IMR-90 (cell line): ENCODE measurements at regions not wholly inside any gene's neighbourhood (a gene's known extent, or its start where the extent isn't known, plus 50 kb on each side); places are given as distances from the start of the nearest gene placed in this dataset.

ENCODE experiments used
- ATAC-seq: fragments of 200-7000 bp; cut with Tn5 transposase; 2 replicates; pipeline ENCODE4 v1.9.1; 2020; ENCODE audit warnings: low read depth, mild to moderate bottlenecking, moderate library complexity
- BruUV-seq: library from RNA; stranded (reverse); fragments of 400-500 nt; replicated peaks from 2 replicates; lab custom pipeline; 2021; lab: Mats Ljungman, UMichigan
- CTCF ChIA-PET: fragments of 300-600 bp; formaldehyde crosslinking; extraction: SDS; loops from one replicate; lab custom pipeline; 2021; ENCODE audit warnings: antibody characterized with exemption; lab: Yijun Ruan, JAX
- POLR2A ChIA-PET: fragments of 300-600 bp; sonication (Branson Sonifier 250); formaldehyde crosslinking; loops from one replicate; lab custom pipeline; 2022; ENCODE audit warnings: antibody characterized with exemption; ENCODE audit not compliant: unreplicated experiment; lab: Charles Lee
- DNase-seq: peaks from one replicate; pipeline ENCODE4 v3.0.0; 2013
- H2AFZ ChIP-seq: replicated peaks from 2 replicates; pipeline ENCODE3; 2013; ENCODE audit warnings: low read length, mild to moderate bottlenecking; ENCODE audit not compliant: poor library complexity
- H2AK5ac ChIP-seq: 2 replicates; pipeline ENCODE4 v1.6.1; 2013; ENCODE audit warnings: low read depth, low read length, inconsistent platforms
- H2AK9ac ChIP-seq: replicated peaks from 2 replicates; pipeline ENCODE3; 2013; ENCODE audit warnings: mild to moderate bottlenecking, low read depth, low read length, moderate library complexity; ENCODE audit not compliant: poor library complexity
- H2BK120ac ChIP-seq: 2 replicates; pipeline ENCODE4 v1.6.1; 2013; ENCODE audit warnings: low read depth, low read length, inconsistent platforms
- H2BK15ac ChIP-seq: 3 replicates; pipeline ENCODE4 v1.6.1; 2013; ENCODE audit warnings: low read depth, low read length, inconsistent platforms
- H2BK20ac ChIP-seq: 2 replicates; pipeline ENCODE4 v1.6.1; 2013; ENCODE audit warnings: low read depth, mild to moderate bottlenecking, inconsistent platforms, low read length, moderate library complexity
- H2BK5ac ChIP-seq: 2 replicates; pipeline ENCODE4 v1.6.1; 2013; ENCODE audit warnings: mild to moderate bottlenecking, low read depth, low read length, inconsistent platforms; ENCODE audit not compliant: poor library complexity, severe bottlenecking
- H3K14ac ChIP-seq: replicated peaks from 2 replicates; pipeline ENCODE4 v1.6.1; 2013; ENCODE audit warnings: low read depth, low read length, inconsistent platforms
- H3K18ac ChIP-seq: 2 replicates; pipeline ENCODE4 v1.6.1; 2013; ENCODE audit warnings: low read depth, low read length, control low read depth
- H3K23ac ChIP-seq: 2 replicates; pipeline ENCODE4 v1.6.1; 2013; ENCODE audit warnings: low read depth, low read length, inconsistent platforms
- H3K27ac ChIP-seq: 2 replicates; pipeline ENCODE4 v1.5.1; 2013; ENCODE audit warnings: mild to moderate bottlenecking, control low read depth, low read length; ENCODE audit not compliant: insufficient read depth
- H3K27me3 ChIP-seq: 2 replicates; pipeline ENCODE4 v1.6.1; 2013; ENCODE audit warnings: low read length; ENCODE audit not compliant: control insufficient read depth, insufficient read depth
- H3K36me3 ChIP-seq: 2 replicates; pipeline ENCODE4 v1.6.1; 2013; ENCODE audit warnings: low read length, mixed read lengths; ENCODE audit not compliant: control insufficient read depth, insufficient read depth
- H3K4ac ChIP-seq: 2 replicates; pipeline ENCODE4 v1.6.1; 2013; ENCODE audit warnings: low read depth, low read length, inconsistent platforms
- H3K4me1 ChIP-seq: 2 replicates; pipeline ENCODE4 v1.6.1; 2013; ENCODE audit warnings: low read length, mixed read lengths; ENCODE audit not compliant: control insufficient read depth, insufficient read depth
- H3K4me2 ChIP-seq: 2 replicates; pipeline ENCODE4 v1.6.1; 2013; ENCODE audit warnings: low read depth, mild to moderate bottlenecking, control low read depth, low read length, moderate library complexity
- H3K4me3 ChIP-seq: 2 replicates; pipeline ENCODE4 v1.5.1; 2013; ENCODE audit warnings: low read depth, mild to moderate bottlenecking, control low read depth, low read length, moderate library complexity; ENCODE audit not compliant: insufficient read depth
- H3K56ac ChIP-seq: 2 replicates; pipeline ENCODE4 v1.6.1; 2013; ENCODE audit warnings: low read length, inconsistent platforms; ENCODE audit not compliant: insufficient read depth; ENCODE audit errors: extremely low read depth
- H3K79me1 ChIP-seq, 2 experiments: 2 replicates each; pipeline ENCODE4 v1.6.1; 2013; ENCODE audit warnings: low read length in 2 of 2, inconsistent platforms in 1 of 2, low read depth in 1 of 2
- H3K9ac ChIP-seq: 2 replicates; pipeline ENCODE4 v1.6.1; 2013; ENCODE audit warnings: low read depth, low read length, control low read depth
- H3K9me1 ChIP-seq: 2 replicates; pipeline ENCODE4 v1.6.1; 2013; ENCODE audit warnings: low read length, inconsistent platforms; ENCODE audit not compliant: insufficient read depth
- H3K9me3 ChIP-seq: 2 replicates; pipeline ENCODE4 v1.6.1; 2013; ENCODE audit warnings: low read length; ENCODE audit not compliant: control insufficient read depth, insufficient read depth
- H4K20me1 ChIP-seq: 2 replicates; pipeline ENCODE4 v1.6.1; 2013; ENCODE audit warnings: low read length, inconsistent platforms; ENCODE audit not compliant: insufficient read depth
- H4K5ac ChIP-seq: 2 replicates; pipeline ENCODE4 v1.6.1; 2013; ENCODE audit warnings: mild to moderate bottlenecking, low read depth, low read length, control low read depth
- H4K8ac ChIP-seq, 2 experiments: 2 replicates each; pipeline ENCODE4 v1.6.1; 2013; ENCODE audit warnings: low read depth in 2 of 2, low read length in 2 of 2, control low read depth in 1 of 2, inconsistent platforms in 1 of 2
- H4K91ac ChIP-seq: 2 replicates; pipeline ENCODE4 v1.6.1; 2013; ENCODE audit warnings: low read depth, low read length, inconsistent platforms; ENCODE audit not compliant: insufficient read depth
- BHLHE40 ChIP-seq: fragments of 150-350 bp; IDR thresholded peaks from 2 replicates; pipeline ENCODE4 v1.6.1; 2016; ENCODE audit warnings: mild to moderate bottlenecking, low read depth, low read length
- CEBPB ChIP-seq: IDR thresholded peaks from 2 replicates; pipeline ENCODE4 v1.6.1; 2012; ENCODE audit warnings: low read depth, low read length, improper control_type of control experiment
- CHD1 ChIP-seq: IDR thresholded peaks from 2 replicates; pipeline ENCODE4 v1.6.1; 2012; ENCODE audit warnings: low read depth, low read length, improper control_type of control experiment
- CTCF ChIP-seq: conservative IDR thresholded peaks from 2 replicates; pipeline ENCODE4 v1.5.1; 2012; ENCODE audit warnings: mild to moderate bottlenecking, low read depth, low read length, improper control_type of control experiment
- ELK1 ChIP-seq: fragments of 150-350 bp; IDR thresholded peaks from 2 replicates; pipeline ENCODE4 v1.6.1; 2016; ENCODE audit warnings: low read depth, mild to moderate bottlenecking, low read length, moderate library complexity, borderline replicate concordance
- MAZ ChIP-seq: IDR thresholded peaks from 2 replicates; pipeline ENCODE4 v1.6.1; 2012; ENCODE audit warnings: low read depth, mild to moderate bottlenecking, low read length, improper control_type of control experiment, moderate library complexity, borderline replicate concordance
- MXI1 ChIP-seq: IDR thresholded peaks from 2 replicates; pipeline ENCODE4 v1.6.1; 2012; ENCODE audit warnings: low read depth, mild to moderate bottlenecking, low read length, moderate library complexity, borderline replicate concordance
- RCOR1 ChIP-seq: IDR thresholded peaks from 2 replicates; pipeline ENCODE4 v1.6.1; 2012; ENCODE audit warnings: mild to moderate bottlenecking, low read length, improper control_type of control experiment; ENCODE audit not compliant: insufficient replicate concordance
- SMC3 ChIP-seq: fragments of 150-350 bp; IDR thresholded peaks from 2 replicates; pipeline ENCODE4 v1.6.1; 2016; ENCODE audit warnings: low read depth, mild to moderate bottlenecking, antibody characterized with exemption, low read length, moderate library complexity
- WGBS, 2 experiments: methylation state at CpG; one replicate each; pipeline versions ENCODE4 v1.1.5 to v1.1.7; 2013; ENCODE audit warnings: missing lambda C conversion rate in 2 of 2; ENCODE audit not compliant: insufficient read length in 1 of 2; ENCODE audit errors: extremely low coverage in 2 of 2; 5-methylcytosine and 5-hydroxymethylcytosine counted together
- dilution Hi-C: fragments of 300-500 bp; cut with HindIII; formaldehyde crosslinking; loops from one replicate; pipeline ENCODE4 v1.14.3; 2018; ENCODE audit warnings: low sequenced_read_pairs; ENCODE audit not compliant: unreplicated experiment
- in situ Hi-C: fragments of 300-500 bp; cut with MboI; formaldehyde crosslinking; loops from 3 replicates; pipeline ENCODE4 v1.14.3; 2019; ENCODE audit warnings: low sequenced_read_pairs, inconsistent platforms, mixed read lengths
- intact Hi-C: fragments of 100-400 bp; cut with micrococcal nuclease; formaldehyde crosslinking; loops from 2 replicates; pipeline ENCODE4 v1.10.0; 2022

- Histone ChIP-seq H3K23ac (no peak overlapping the region), H3K79me1 (no peaks in the 10 kb centered on the region), H3K4me1 (no peaks in the 10 kb centered on the region), H3K9ac (no peak overlapping the region), H3K14ac (no peak overlapping the region), H3K56ac (no peak overlapping the region), H4K91ac (no peak overlapping the region), H4K20me1 (no peaks in the 10 kb centered on the region), H2BK120ac (no peak overlapping the region), H4K5ac (no peak overlapping the region), H3K18ac (no peak overlapping the region), H2BK15ac (no peak overlapping the region), H3K9me1 (no peaks in the 10 kb centered on the region), H3K4me2 (no peak overlapping the region), H2AFZ (peak overlapping the region; percentile 10), H3K36me3 (no peaks in the 10 kb centered on the region), H3K4me3 (no peak overlapping the region), H4K8ac (no peak overlapping the region), H3K4ac (no peak overlapping the region), H3K9me3 (peaks cover 9% of the 10 kb centered on the region; the same call in 1 of the 2 replicates), H2AK5ac (no peak overlapping the region), H3K27ac (no peak overlapping the region), H3K27me3 (no peaks in the 10 kb centered on the region), H2AK9ac (no peak overlapping the region), H2BK5ac (no peak overlapping the region), H2BK20ac (no peak overlapping the region)
- ATAC-seq (no peak), DNase-seq (no peak)
- dilution Hi-C loops = no loop called here
- in situ Hi-C loops = no loop called here
- TF ChIP-seq MXI1 (no peak), CTCF (no peak), CHD1 (no peak), BHLHE40 (no peak), MAZ (no peak), RCOR1 (no peak), ELK1 (no peak), CEBPB (no peak), SMC3 (no peak)
- ChIA-PET POLR2A (no interaction called here), CTCF (no interaction called here)
- intact Hi-C loops = no loop called here
- no CpG with 5 or more reads among the region's 11 CpGs for WGBS, 2 experiments
- BruUV-seq = no TSS peak
Measured at GRCh38 chr19:29105629-29106292, 107.2 kb downstream of the UQCRFS1 start.
